Heart right ventricle (tissue), 16 donors: ENCODE measurements at regions not wholly inside any gene's neighbourhood (a gene's known extent, or its start where the extent isn't known, plus 50 kb on each side); places are given as distances from the start of the nearest gene placed in this dataset.

ENCODE experiments used
- ATAC-seq, 8 donors: fragments of 200-7000 bp; cut with Tn5 transposase; one replicate each; pipeline ENCODE4 v1.9.1; 2020; ENCODE audit warnings: mild to moderate bottlenecking in 8 of 8, moderate library complexity in 8 of 8, moderate number of reproducible peaks in 1 of 8
- DNase-seq, 2 donors: peaks; one replicate each; pipeline ENCODE4 v3.0.0-alpha.2; 2020
- H3K27ac ChIP-seq, 10 donors: fragments of 200-600 bp; sonication (generic) in 2 of 10; one replicate each; pipeline versions ENCODE4 v1.5.0 to v1.8.0; 2020 to 2022; ENCODE audit warnings: mild to moderate bottlenecking in 3 of 10
- H3K27me3 ChIP-seq, 7 donors: fragments of 200-600 bp; one replicate each; pipeline ENCODE4 v1.8.0; 2021 to 2022; ENCODE audit warnings: mild to moderate bottlenecking in 2 of 7
- H3K36me3 ChIP-seq, 9 donors: fragments of 200-600 bp; sonication (generic) in 1 of 9; one replicate each; pipeline versions ENCODE4 v1.5.0 to v1.8.0; 2020 to 2022; ENCODE audit warnings: mild to moderate bottlenecking in 2 of 9
- H3K4me1 ChIP-seq, 9 donors: fragments of 200-600 bp; sonication (generic) in 1 of 9; one replicate each; pipeline versions ENCODE4 v1.5.0 to v1.8.0; 2020 to 2022; ENCODE audit warnings: mild to moderate bottlenecking in 4 of 9
- H3K4me3 ChIP-seq, 10 donors: fragments of 200-600 bp; sonication (generic) in 2 of 10; one replicate each; pipeline versions ENCODE4 v1.5.0 to v1.8.0; 2020 to 2022; ENCODE audit warnings: mild to moderate bottlenecking in 7 of 10, moderate library complexity in 2 of 10
- H3K9me3 ChIP-seq, 11 donors: fragments of 200-600 bp in 10 of 11; sonication (generic) in 2 of 11; one replicate each; pipeline versions ENCODE4 v1.5.0 to v1.8.0; 2013 to 2022; ENCODE audit warnings: mild to moderate bottlenecking in 2 of 11, control low read depth in 1 of 11, moderate library complexity in 1 of 11
- CTCF ChIP-seq, 9 donors: fragments of 200-600 bp; sonication (generic) in 2 of 9; IDR thresholded peaks; one replicate each; pipeline versions ENCODE4 v1.5.0 to v1.8.0; 2021 to 2022; ENCODE audit warnings: antibody characterized with exemption in 9 of 9, mild to moderate bottlenecking in 5 of 9, moderate library complexity in 1 of 9
- WGBS, 2 donors: extraction: QIAGEN DNeasy Blood & Tissue Kit; methylation state at CpG; one replicate each; pipeline ENCODE4 v1.1.7; 2013; ENCODE audit warnings: inconsistent platforms in 1 of 2; 5-methylcytosine and 5-hydroxymethylcytosine counted together
- intact Hi-C, 10 donors: fragments of 100-400 bp; cut with DNase I; formaldehyde crosslinking; loops; one replicate each; pipeline versions ENCODE4 v1.11.1 to v1.14.2; 2022
- donor health status: Arrhythmogenic right ventricular cardiomyopathy.
- donor health status: ischemic (EF 13 %, LVEDD 7.1; RV severe dilation, severe dysfunction).
- donor health status: healthy with polysubstance abuse.
- donor health status: DM: no; HTN: yes; CAD: no.
- donor health status: DM: no; HTN: no; CAD: no.
- donor health status: ischemic (EF 25% LVEDD 6.9; RV normal size, moderate dysfunction).
- donor health status: ischemic (EF 25% LVEDD 5.7; RV mildly dilated, moderate dysfunction).
- donor health status: healthy.
- donor health status: DM: yes; HTN: yes; CAD: no.
- donor health status: Ischemic cardiomyopathy.
- donor health status: ischemic (EF 35%, LVEDD 5.7; RV mildly dilated, moderate dysfunction).
- donor health status: nonischemic (EF 11% LVEDD 7.7; RV severe dilation, severe dysfunction).
- donor health status: DM: yes; HTN: yes; CAD: no.
- donor health status: PGD.
- donor health status: ischemic (EF 29% LVEDD 5.4; RV normal size, mild dysfunction).
- donor health status: nonischemic (EF 23%, LVEDD 6.1; RV moderate dilation, normal function).

- DNase-seq (no peak), ATAC-seq (no peak)
- 50 to 71% methylated on average over 2 of the region's 2 CpGs for WGBS, 2 donors
- H3K4me3 ChIP-seq, result no peak overlapping the region
- H3K36me3 ChIP-seq, result no peaks in the 10 kb centered on the region
- no peak for TF ChIP-seq CTCF (IDR thresholded peaks at IDR 0.05)
- no peak overlapping the region for H3K27ac ChIP-seq
- no peaks in the 10 kb centered on the region for H3K9me3 ChIP-seq
- no peaks in the 10 kb centered on the region for H3K27me3 ChIP-seq
- H3K4me1 ChIP-seq, result no peaks in the 10 kb centered on the region
- intact Hi-C loops, result no loop called here
Observed at GRCh38 chr4:59831746-59832145, 1368.4 kb upstream of the ADGRL3 start.

GRCh38 chr4:59834943-59835342 is 1365.2 kb upstream of the ADGRL3 start:
- no peak overlapping the region for H3K4me3 ChIP-seq
- no peak overlapping the region for H3K27ac ChIP-seq
- no peaks in the 10 kb centered on the region for H3K27me3 ChIP-seq
- H3K4me1 ChIP-seq, result no peaks in the 10 kb centered on the region
- no peaks in the 10 kb centered on the region for H3K36me3 ChIP-seq
- no peak for DNase-seq
- intact Hi-C loops, result no loop called here
- ATAC-seq, result no peak
- H3K9me3 ChIP-seq, result peaks cover 0 to 10% (median 0%) of the 10 kb centered on the region in 11 donors
- TF ChIP-seq CTCF (IDR thresholded peaks at IDR 0.05), result no peak

DNA sequence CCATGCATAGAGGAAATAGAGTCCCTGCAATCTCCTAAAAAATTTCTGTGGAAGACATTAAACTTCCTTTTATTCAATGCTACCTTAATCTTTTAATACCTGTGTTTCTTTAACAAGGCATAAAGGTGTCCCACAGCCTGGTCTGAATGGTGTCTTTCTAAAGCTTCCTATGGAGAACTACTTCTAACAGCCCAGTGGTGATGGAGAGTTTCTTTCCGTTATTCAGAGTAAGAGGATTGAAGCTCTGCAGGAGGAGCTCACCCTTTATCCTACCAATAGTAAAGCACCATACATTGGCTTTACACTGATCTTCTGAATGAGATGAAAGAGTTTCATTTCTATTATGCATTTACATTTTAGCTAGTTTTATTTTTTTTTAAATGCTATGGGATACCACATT is 1362.4 kb upstream of the ADGRL3 start:
- intact Hi-C loops, result no loop called here
- WGBS, 2 donors, result 84 to 89% methylated on average over 1 of the region's 1 CpG
- no peaks in the 10 kb centered on the region for H3K36me3 ChIP-seq
- no peak overlapping the region for H3K27ac ChIP-seq
- H3K4me1 ChIP-seq, result no peaks in the 10 kb centered on the region
- H3K27me3 ChIP-seq, result no peaks in the 10 kb centered on the region
- no peak for DNase-seq
- no peak for TF ChIP-seq CTCF (IDR thresholded peaks at IDR 0.05)
- H3K4me3 ChIP-seq, result no peak overlapping the region
- no peak for ATAC-seq
- peaks cover 0 to 11% (median 0%) of the 10 kb centered on the region in 11 donors for H3K9me3 ChIP-seq

GRCh38 chr4:59838236-59838635 is 1361.9 kb upstream of the ADGRL3 start:
- no peaks in the 10 kb centered on the region for H3K27me3 ChIP-seq
- no peak overlapping the region for H3K4me3 ChIP-seq
- DNase-seq (no peak), ATAC-seq (no peak)
- intact Hi-C loops, result no loop called here
- no peak overlapping the region for H3K27ac ChIP-seq
- H3K4me1 ChIP-seq, result no peaks in the 10 kb centered on the region
- TF ChIP-seq CTCF (IDR thresholded peaks at IDR 0.05), result no peak
- peaks cover 0 to 16% (median 0%) of the 10 kb centered on the region in 11 donors for H3K9me3 ChIP-seq
- WGBS, 2 donors, result 89 to 91% methylated on average over 3 of the region's 3 CpGs
- H3K36me3 ChIP-seq, result no peaks in the 10 kb centered on the region

DNA sequence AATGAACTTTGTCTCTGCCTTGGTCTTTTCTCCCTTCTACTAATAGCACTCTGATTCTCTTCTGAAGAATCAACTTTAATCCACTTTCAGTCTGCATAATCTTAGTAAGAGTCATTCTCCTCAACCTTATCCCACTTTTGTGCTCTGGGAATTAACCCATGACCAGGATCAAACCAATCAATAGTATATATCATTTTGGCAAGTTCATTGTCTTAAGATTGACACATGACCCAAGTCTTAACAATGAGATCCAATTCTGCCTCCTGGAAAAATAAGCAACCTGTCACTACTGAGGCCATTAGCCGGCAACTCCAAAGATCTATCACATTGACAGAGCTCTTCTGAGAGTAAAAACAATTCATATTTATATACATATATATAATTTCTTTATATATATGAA is 1358.4 kb upstream of the ADGRL3 start:
- TF ChIP-seq CTCF (IDR thresholded peaks at IDR 0.05), result no peak
- intact Hi-C loops, result no loop called here
- no peak overlapping the region for H3K4me3 ChIP-seq
- no peak overlapping the region for H3K27ac ChIP-seq
- no peaks in the 10 kb centered on the region for H3K36me3 ChIP-seq
- WGBS, 2 donors, result 78 to 91% methylated on average over 1 of the region's 1 CpG
- H3K9me3 ChIP-seq, result peaks cover 0 to 28% (median 0%) of the 10 kb centered on the region in 11 donors
- no peak for DNase-seq
- no peak for ATAC-seq
- H3K4me1 ChIP-seq, result no peaks in the 10 kb centered on the region
- H3K27me3 ChIP-seq, result no peaks in the 10 kb centered on the region
